ENCODE measurements at regions not wholly inside any gene's neighbourhood (a gene's known extent, or its start where the extent isn't known, plus 50 kb on each side); places are given as distances from the start of the nearest gene placed in this dataset.

- TF ChIP-seq REST (IDR thresholded peaks at IDR 0.05; ENCODE audit: low read depth, low read length) = no peak
- no peak for TF ChIP-seq FOXJ3 (CRISPR knock-in tag; IDR thresholded peaks at IDR 0.05)
- no peak for TF ChIP-seq ZBTB33 (IDR thresholded peaks at IDR 0.05; ENCODE audit: borderline replicate concordance, low read depth)
- TF ChIP-seq EZH2phosphoT487 (IDR thresholded peaks at IDR 0.05; ENCODE audit: borderline replicate concordance, low read depth) = no peak
- no peak for TF ChIP-seq RAD21 (IDR thresholded peaks at IDR 0.05; ENCODE audit: low read length)
- TF ChIP-seq GABPA (IDR thresholded peaks at IDR 0.05; ENCODE audit: low read depth) = no peak
- no peak for TF ChIP-seq IRF3 (IDR thresholded peaks at IDR 0.05; ENCODE audit: low read depth, low read length)
These were observed 268.5 kb upstream of the EXOC2 start (continued) for GRCh38 chr6:961407-961960.

GRCh38 chr6:960356-960755 lies 267.4 kb upstream of the EXOC2 start:
- 12% methylated on average over 11 of the region's 11 CpGs for WGBS (ENCODE audit: low lambda C conversion rate)
- H3F3A ChIP-seq (replicated peaks; ENCODE audit: insufficient read depth) = peaks cover 5% of the 10 kb centered on the region
- no peaks in the 10 kb centered on the region for H3K36me3 ChIP-seq (replicated peaks in 1 of 2; ENCODE audit: control insufficient read depth in 1 of 2, insufficient read depth in 2 of 2, low read length in 1 of 2)
- no peaks in the 10 kb centered on the region for H3K79me2 ChIP-seq (ENCODE audit: insufficient read depth)
- no peak overlapping the region for H2AFZ ChIP-seq (ENCODE audit: low read depth)
- H3K9ac ChIP-seq = no peak overlapping the region
- H3K27ac ChIP-seq (ENCODE audit: low read depth in 2 of 2, low read length in 1 of 2) = no peak overlapping the region
- no peak overlapping the region for H3K4me3 ChIP-seq (ENCODE audit: low read depth in 2 of 2, low read length in 1 of 2)
- no peaks in the 10 kb centered on the region; the same call in 1 of the 2 replicates for H3K9me2 ChIP-seq
- H3K4me1 ChIP-seq (ENCODE audit: control insufficient read depth in 1 of 2, insufficient read depth in 2 of 2, low read depth in 1 of 2, low read length in 1 of 2) = no peaks in the 10 kb centered on the region
- H3K27me3 ChIP-seq (ENCODE audit: insufficient read depth) = peaks cover 26% of the 10 kb centered on the region
- DNase-seq = no peak
- no peaks in the 10 kb centered on the region for H3K9me3 ChIP-seq
- CTCF ChIA-PET = no interaction called here
- no peaks in the 10 kb centered on the region for H4K20me1 ChIP-seq (ENCODE audit: insufficient read depth)
- TF ChIP-seq FOXJ3 (CRISPR knock-in tag; IDR thresholded peaks at IDR 0.05) = no peak
- TF ChIP-seq MXI1 (IDR thresholded peaks at IDR 0.05; ENCODE audit: low read depth, low read length) = no peak
- TF ChIP-seq JUND (IDR thresholded peaks at IDR 0.05) = no peak
- TF ChIP-seq PBX3 (IDR thresholded peaks at IDR 0.05) = no peak
- no peak for TF ChIP-seq SMC3 (IDR thresholded peaks at IDR 0.05; ENCODE audit: low read depth, low read length)
- TF ChIP-seq NFIC (IDR thresholded peaks at IDR 0.05; ENCODE audit: borderline replicate concordance) = no peak
- POLR2A ChIA-PET = no interaction called here
- no peak overlapping the region; the same call in 1 of the 2 replicates for H3K4me2 ChIP-seq

All from SK-N-SH (cell line).